HepG2 (cell line): ENCODE measurements at regions not wholly inside any gene's neighbourhood (a gene's known extent, or its start where the extent isn't known, plus 50 kb on each side); places are given as distances from the start of the nearest gene placed in this dataset.

Source experiments
- ATAC-seq: fragments of 200-7000 bp; cut with Tn5 transposase; 3 replicates; pipeline ENCODE4 v1.9.1; 2020; ENCODE audit warnings: mild to moderate bottlenecking, moderate library complexity
- BruUV-seq: library from RNA; stranded (reverse); fragments of 400-500 nt; replicated peaks from 2 replicates; lab custom pipeline; 2021; lab: Mats Ljungman, UMichigan
- CTCF ChIA-PET: fragments of 300-600 bp; formaldehyde crosslinking; extraction: SDS; loops from one replicate; lab custom pipeline; 2021; ENCODE audit warnings: low total read pairs, inconsistent platforms, low intra/inter-chr PET ratio; lab: Yijun Ruan, JAX
- POLR2A ChIA-PET: fragments of 350-600 bp; sonication (Branson Sonifier 250); formaldehyde crosslinking; loops from one replicate; lab custom pipeline; 2020; ENCODE audit warnings: antibody characterized with exemption, inconsistent platforms; lab: Yijun Ruan, JAX
- DNase-seq: peaks from one replicate; pipeline ENCODE4 v3.0.0-alpha.2; 2015; ENCODE audit warnings: low spot score
- FAIRE-seq: peaks from 3 replicates; lab custom pipeline; 2011; peaks lifted over from hg19 to GRCh38; lab: Jason Lieb, UNC
- H2AFZ ChIP-seq: one replicate; pipeline ENCODE4 v1.6.1; 2011; ENCODE audit warnings: low read length, inconsistent platforms
- H3K27ac ChIP-seq: fragments of 300-600 bp; 3 replicates; pipeline ENCODE4 v1.8.0; 2011; ENCODE audit warnings: mixed run types, mild to moderate bottlenecking, mixed read lengths, low read length, inconsistent platforms; ENCODE audit not compliant: insufficient read depth; ENCODE audit errors: extremely low read length
- H3K27me3 ChIP-seq, 2 experiments: fragments of 200-600 bp in 1 of 2; 2 replicates in 1 of 2; 3 replicates in 1 of 2; pipeline versions ENCODE4 v1.6.0 to v1.8.0; 2011; ENCODE audit warnings: low read length in 2 of 2, mild to moderate bottlenecking in 2 of 2, moderate library complexity in 2 of 2, inconsistent platforms in 1 of 2; ENCODE audit not compliant: insufficient read depth in 2 of 2, control insufficient read depth in 1 of 2
- H3K36me3 ChIP-seq, 2 experiments: fragments of 200-600 bp in 1 of 2; replicated peaks in 1 of 2; 2 replicates in 1 of 2; 3 replicates in 1 of 2; pipeline versions ENCODE4 v1.5.1 to v1.8.0; 2011; ENCODE audit warnings: low read length in 2 of 2, inconsistent platforms in 1 of 2; ENCODE audit not compliant: insufficient read depth in 2 of 2, control insufficient read depth in 1 of 2
- H3K4me1 ChIP-seq: 2 replicates; pipeline ENCODE4 v1.5.1; 2012; ENCODE audit warnings: low read length, inconsistent platforms; ENCODE audit not compliant: insufficient read depth
- H3K4me2 ChIP-seq: 2 replicates; pipeline ENCODE4 v1.6.0; 2011; ENCODE audit warnings: low read depth, low read length, inconsistent platforms
- H3K4me3 ChIP-seq, 3 experiments: fragments of 200-600 bp in 1 of 3; sonication (generic), shearing (Covaris generic) in 1 of 3; replicated peaks in 1 of 3; 2 replicates each; pipeline ENCODE4 v1.5.1; 2011 to 2016; ENCODE audit warnings: low read length in 3 of 3, inconsistent platforms in 2 of 3, low read depth in 2 of 3, mild to moderate bottlenecking in 2 of 3, control low read depth in 1 of 3, mixed read lengths in 1 of 3; ENCODE audit not compliant: insufficient read depth in 1 of 3
- H3K79me2 ChIP-seq: one replicate; pipeline ENCODE4 v1.6.1; 2011; ENCODE audit warnings: low read length, inconsistent platforms; ENCODE audit not compliant: insufficient read depth
- H3K9ac ChIP-seq: 2 replicates; pipeline ENCODE4 v1.6.0; 2011; ENCODE audit warnings: mild to moderate bottlenecking, low read depth, low read length, inconsistent platforms; ENCODE audit not compliant: insufficient read depth
- H3K9me3 ChIP-seq: 2 replicates; pipeline ENCODE4 v1.5.1; 2012; ENCODE audit warnings: mild to moderate bottlenecking, low read length
- H4K20me1 ChIP-seq: 2 replicates; pipeline ENCODE4 v1.6.0; 2011; ENCODE audit warnings: inconsistent platforms, mild to moderate bottlenecking, low read length, moderate library complexity; ENCODE audit not compliant: insufficient read depth
- HNF4G ChIP-seq, 2 experiments: sonication (generic) in 1 of 2; formaldehyde crosslinking in 1 of 2; IDR thresholded peaks; 2 replicates each; pipeline versions ENCODE4 v1.4.0 to v1.6.1; 2011 to 2020; ENCODE audit warnings: borderline replicate concordance in 2 of 2, low read depth in 2 of 2, mild to moderate bottlenecking in 2 of 2, low read length in 1 of 2, missing genetic modification reagents in 1 of 2, moderate library complexity in 1 of 2
- HNRNPL ChIP-seq: fragments of 200-400 bp; formaldehyde crosslinking; IDR thresholded peaks from 2 replicates; pipeline ENCODE4 v1.6.1; 2017; ENCODE audit warnings: mild to moderate bottlenecking, low read depth, low read length
- NBN ChIP-seq: fragments of 450-650 bp; conservative IDR thresholded peaks from 2 replicates; pipeline ENCODE4 v1.6.1; 2017
- SIN3B ChIP-seq: fragments of 150-350 bp; IDR thresholded peaks from 2 replicates; pipeline ENCODE4 v1.6.1; 2014; ENCODE audit warnings: low read length
- ZNF318 ChIP-seq: sonication (generic); formaldehyde crosslinking; IDR thresholded peaks from 2 replicates; pipeline ENCODE4 v1.4.0; 2020; ENCODE audit warnings: mild to moderate bottlenecking, missing genetic modification reagents
- ZNF678 ChIP-seq: sonication (generic); formaldehyde crosslinking; IDR thresholded peaks from 2 replicates; pipeline ENCODE4 v1.4.0; 2020; ENCODE audit warnings: mild to moderate bottlenecking, missing genetic modification reagents
- WGBS: methylation state at CpG from one replicate; pipeline ENCODE4 v1.1.6; 2017; ENCODE audit warnings: low lambda C conversion rate; 5-methylcytosine and 5-hydroxymethylcytosine counted together
- in situ Hi-C: cut with HindIII; loops from 2 replicates; pipeline ENCODE4 v1.10.0; 2017; ENCODE audit warnings: low pct_unique_long_range_greater_than_20kb; ENCODE audit not compliant: extremely low pct_ligation_motif_present
- intact Hi-C: fragments of 100-400 bp; cut with micrococcal nuclease; formaldehyde crosslinking; loops from one replicate; pipeline ENCODE4 v1.10.0; 2022; ENCODE audit not compliant: unreplicated experiment
- TF ChIP-seq, protein P1 (sequence below): IDR thresholded peaks from 2 replicates; pipeline ENCODE4 v1.6.1; 2016; ENCODE audit warnings: missing genetic modification reagents, missing compliant biosample characterization
- TF ChIP-seq, protein P2 (sequence below): sonication (generic); formaldehyde crosslinking; IDR thresholded peaks from 2 replicates; pipeline ENCODE4 v1.8.1; 2022; ENCODE audit warnings: low read depth, mild to moderate bottlenecking, missing genetic modification reagents
- TF ChIP-seq, protein P3 (sequence below): sonication (generic); formaldehyde crosslinking; IDR thresholded peaks from 2 replicates; pipeline ENCODE4 v1.5.1; 2020; ENCODE audit warnings: mild to moderate bottlenecking, missing genetic modification reagents, moderate library complexity

DNA sequence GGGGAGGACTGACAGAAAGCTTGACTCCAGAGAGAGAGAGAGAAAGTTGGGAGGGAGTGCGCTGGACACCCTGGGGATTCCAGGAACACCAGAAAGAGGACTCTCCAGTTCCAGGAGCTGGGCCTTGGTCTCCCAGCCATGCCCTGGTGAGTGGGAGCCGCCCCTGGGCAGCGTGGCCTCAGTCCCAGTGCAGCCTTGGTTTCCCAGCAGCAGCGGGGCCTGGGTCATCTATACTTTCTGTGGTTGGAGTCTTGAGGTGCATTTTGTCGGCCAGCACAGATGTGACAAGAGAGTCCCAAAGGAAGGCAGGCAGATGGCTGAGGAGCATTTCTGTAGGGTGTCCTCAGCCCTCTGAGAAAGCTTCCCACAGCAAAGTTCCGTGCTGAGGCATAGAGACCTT, 334.7 kb upstream of the ZNF32 start:
- Histone ChIP-seq H3K9me3 (no peaks in the 10 kb centered on the region), H3K4me1 (no peaks in the 10 kb centered on the region), H3K4me3 (no peak overlapping the region), H3K27me3 (no peaks in the 10 kb centered on the region; a peak in 1 of 5 replicates), H3K79me2 (no peaks in the 10 kb centered on the region), H3K4me2 (no peak overlapping the region), H4K20me1 (no peaks in the 10 kb centered on the region), H3K9ac (no peak overlapping the region), H3K36me3 (no peaks in the 10 kb centered on the region), H3K27ac (no peak overlapping the region), H2AFZ (no peak overlapping the region)
- intact Hi-C loops, result no loop called here
- no peak for ATAC-seq
- DNase-seq, result no peak
- no peak for FAIRE-seq
- POLR2A ChIA-PET, result no interaction called here
- BruUV-seq, result no TSS peak
- in situ Hi-C loops, result no loop called here
- CTCF ChIA-PET, result no interaction called here
- WGBS, result 13% methylated on average over 5 of the region's 6 CpGs
- TF ChIP-seq, protein P1, sequence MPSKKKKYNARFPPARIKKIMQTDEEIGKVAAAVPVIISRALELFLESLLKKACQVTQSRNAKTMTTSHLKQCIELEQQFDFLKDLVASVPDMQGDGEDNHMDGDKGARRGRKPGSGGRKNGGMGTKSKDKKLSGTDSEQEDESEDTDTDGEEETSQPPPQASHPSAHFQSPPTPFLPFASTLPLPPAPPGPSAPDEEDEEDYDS, result no peak
- TF ChIP-seq, protein P2, sequence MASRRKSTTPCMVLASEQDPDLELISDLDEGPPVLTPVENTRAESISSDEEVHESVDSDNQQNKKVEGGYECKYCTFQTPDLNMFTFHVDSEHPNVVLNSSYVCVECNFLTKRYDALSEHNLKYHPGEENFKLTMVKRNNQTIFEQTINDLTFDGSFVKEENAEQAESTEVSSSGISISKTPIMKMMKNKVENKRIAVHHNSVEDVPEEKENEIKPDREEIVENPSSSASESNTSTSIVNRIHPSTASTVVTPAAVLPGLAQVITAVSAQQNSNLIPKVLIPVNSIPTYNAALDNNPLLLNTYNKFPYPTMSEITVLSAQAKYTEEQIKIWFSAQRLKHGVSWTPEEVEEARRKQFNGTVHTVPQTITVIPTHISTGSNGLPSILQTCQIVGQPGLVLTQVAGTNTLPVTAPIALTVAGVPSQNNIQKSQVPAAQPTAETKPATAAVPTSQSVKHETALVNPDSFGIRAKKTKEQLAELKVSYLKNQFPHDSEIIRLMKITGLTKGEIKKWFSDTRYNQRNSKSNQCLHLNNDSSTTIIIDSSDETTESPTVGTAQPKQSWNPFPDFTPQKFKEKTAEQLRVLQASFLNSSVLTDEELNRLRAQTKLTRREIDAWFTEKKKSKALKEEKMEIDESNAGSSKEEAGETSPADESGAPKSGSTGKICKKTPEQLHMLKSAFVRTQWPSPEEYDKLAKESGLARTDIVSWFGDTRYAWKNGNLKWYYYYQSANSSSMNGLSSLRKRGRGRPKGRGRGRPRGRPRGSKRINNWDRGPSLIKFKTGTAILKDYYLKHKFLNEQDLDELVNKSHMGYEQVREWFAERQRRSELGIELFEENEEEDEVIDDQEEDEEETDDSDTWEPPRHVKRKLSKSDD (CRISPR knock-in tag), result no peak
- TF ChIP-seq NBN (no peak), SIN3B (no peak), HNF4G (IDR thresholded peaks at IDR 0.05; ENCODE audit: borderline replicate concordance, low read depth, low read length) (no peak), HNF4G (CRISPR knock-in tag; IDR thresholded peaks at IDR 0.05; ENCODE audit: borderline replicate concordance, low read depth) (no peak), ZNF678 (CRISPR knock-in tag) (no peak), ZNF318 (CRISPR knock-in tag) (no peak), HNRNPL (no peak)
- TF ChIP-seq, protein P3, sequence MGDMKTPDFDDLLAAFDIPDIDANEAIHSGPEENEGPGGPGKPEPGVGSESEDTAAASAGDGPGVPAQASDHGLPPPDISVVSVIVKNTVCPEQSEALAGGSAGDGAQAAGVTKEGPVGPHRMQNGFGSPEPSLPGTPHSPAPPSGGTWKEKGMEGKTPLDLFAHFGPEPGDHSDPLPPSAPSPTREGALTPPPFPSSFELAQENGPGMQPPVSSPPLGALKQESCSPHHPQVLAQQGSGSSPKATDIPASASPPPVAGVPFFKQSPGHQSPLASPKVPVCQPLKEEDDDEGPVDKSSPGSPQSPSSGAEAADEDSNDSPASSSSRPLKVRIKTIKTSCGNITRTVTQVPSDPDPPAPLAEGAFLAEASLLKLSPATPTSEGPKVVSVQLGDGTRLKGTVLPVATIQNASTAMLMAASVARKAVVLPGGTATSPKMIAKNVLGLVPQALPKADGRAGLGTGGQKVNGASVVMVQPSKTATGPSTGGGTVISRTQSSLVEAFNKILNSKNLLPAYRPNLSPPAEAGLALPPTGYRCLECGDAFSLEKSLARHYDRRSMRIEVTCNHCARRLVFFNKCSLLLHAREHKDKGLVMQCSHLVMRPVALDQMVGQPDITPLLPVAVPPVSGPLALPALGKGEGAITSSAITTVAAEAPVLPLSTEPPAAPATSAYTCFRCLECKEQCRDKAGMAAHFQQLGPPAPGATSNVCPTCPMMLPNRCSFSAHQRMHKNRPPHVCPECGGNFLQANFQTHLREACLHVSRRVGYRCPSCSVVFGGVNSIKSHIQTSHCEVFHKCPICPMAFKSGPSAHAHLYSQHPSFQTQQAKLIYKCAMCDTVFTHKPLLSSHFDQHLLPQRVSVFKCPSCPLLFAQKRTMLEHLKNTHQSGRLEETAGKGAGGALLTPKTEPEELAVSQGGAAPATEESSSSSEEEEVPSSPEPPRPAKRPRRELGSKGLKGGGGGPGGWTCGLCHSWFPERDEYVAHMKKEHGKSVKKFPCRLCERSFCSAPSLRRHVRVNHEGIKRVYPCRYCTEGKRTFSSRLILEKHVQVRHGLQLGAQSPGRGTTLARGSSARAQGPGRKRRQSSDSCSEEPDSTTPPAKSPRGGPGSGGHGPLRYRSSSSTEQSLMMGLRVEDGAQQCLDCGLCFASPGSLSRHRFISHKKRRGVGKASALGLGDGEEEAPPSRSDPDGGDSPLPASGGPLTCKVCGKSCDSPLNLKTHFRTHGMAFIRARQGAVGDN (CRISPR knock-in tag), result no peak
